Spinal cord (tissue), 9 donors: ENCODE measurements at regions not wholly inside any gene's neighbourhood (a gene's known extent, or its start where the extent isn't known, plus 50 kb on each side); places are given as distances from the start of the nearest gene placed in this dataset.

ENCODE experiments used
- DNase-seq, 6 donors: peaks; one replicate each; pipeline versions ENCODE4 v3.0.0 to v3.0.0-alpha.2; 2013 to 2015; ENCODE audit warnings: low spot score in 6 of 6, low read depth in 4 of 6
- H3K27ac ChIP-seq: one replicate; pipeline ENCODE4 v1.5.1; 2013; ENCODE audit warnings: low read depth, low read length, control low read depth
- H3K27me3 ChIP-seq: one replicate; pipeline ENCODE4 v1.6.1; 2013; ENCODE audit warnings: low read length; ENCODE audit not compliant: control insufficient read depth, insufficient read depth
- H3K36me3 ChIP-seq: one replicate; pipeline ENCODE4 v1.6.1; 2013; ENCODE audit warnings: low read length; ENCODE audit not compliant: control insufficient read depth, insufficient read depth
- H3K4me1 ChIP-seq: one replicate; pipeline ENCODE4 v1.6.1; 2013; ENCODE audit warnings: low read length; ENCODE audit not compliant: control insufficient read depth, insufficient read depth
- H3K4me3 ChIP-seq: one replicate; pipeline ENCODE4 v1.5.1; 2013; ENCODE audit warnings: low read depth, low read length, control low read depth
- H3K9me3 ChIP-seq: one replicate; pipeline ENCODE4 v1.6.1; 2013; ENCODE audit warnings: low read length; ENCODE audit not compliant: control insufficient read depth, insufficient read depth
- WGBS: methylation state at CpG from one replicate; pipeline ENCODE4 v1.1.5; 2013; ENCODE audit warnings: missing lambda C conversion rate; ENCODE audit not compliant: insufficient coverage; 5-methylcytosine and 5-hydroxymethylcytosine counted together
- donor health status: healthy.

DNA sequence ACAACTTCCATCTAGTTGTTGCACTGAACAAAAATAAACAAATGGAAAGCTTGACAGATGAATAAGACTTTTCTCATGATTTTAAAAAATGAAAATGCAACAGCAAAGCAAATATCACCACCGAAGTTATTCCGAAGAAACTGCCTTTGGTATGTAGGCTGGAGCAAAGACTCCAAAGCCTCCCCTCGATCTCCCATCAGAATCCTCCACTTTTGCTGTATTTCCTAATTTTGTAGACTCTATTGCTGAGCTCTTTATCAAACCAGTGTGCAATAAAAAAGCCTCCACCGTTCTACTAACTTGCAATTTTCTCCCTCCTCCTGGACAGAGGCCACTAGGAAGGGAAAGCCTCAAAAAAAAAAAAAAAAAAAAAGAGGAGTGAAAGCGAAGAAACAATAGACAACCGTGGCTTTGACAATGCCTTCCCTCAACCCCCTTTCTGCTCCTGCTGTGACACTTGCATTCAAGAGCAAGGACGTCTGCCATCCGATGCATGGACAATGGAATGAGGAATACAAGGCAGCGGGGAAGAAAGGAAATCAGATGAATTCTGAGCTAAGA lies 190.9 kb upstream of the BLID start:
- Histone ChIP-seq H3K9me3 (no peaks in the 10 kb centered on the region), H3K27me3 (no peaks in the 10 kb centered on the region), H3K27ac (peak overlapping the region; percentile 94), H3K36me3 (no peaks in the 10 kb centered on the region), H3K4me1 (peaks cover 2% of the 10 kb centered on the region), H3K4me3 (peak overlapping the region; percentile 53)
- WGBS: 19% methylated on average over 3 of the region's 9 CpGs
- peak in 3 of 6 donors; percentile 46 to 95 (median 78) for DNase-seq

DNA sequence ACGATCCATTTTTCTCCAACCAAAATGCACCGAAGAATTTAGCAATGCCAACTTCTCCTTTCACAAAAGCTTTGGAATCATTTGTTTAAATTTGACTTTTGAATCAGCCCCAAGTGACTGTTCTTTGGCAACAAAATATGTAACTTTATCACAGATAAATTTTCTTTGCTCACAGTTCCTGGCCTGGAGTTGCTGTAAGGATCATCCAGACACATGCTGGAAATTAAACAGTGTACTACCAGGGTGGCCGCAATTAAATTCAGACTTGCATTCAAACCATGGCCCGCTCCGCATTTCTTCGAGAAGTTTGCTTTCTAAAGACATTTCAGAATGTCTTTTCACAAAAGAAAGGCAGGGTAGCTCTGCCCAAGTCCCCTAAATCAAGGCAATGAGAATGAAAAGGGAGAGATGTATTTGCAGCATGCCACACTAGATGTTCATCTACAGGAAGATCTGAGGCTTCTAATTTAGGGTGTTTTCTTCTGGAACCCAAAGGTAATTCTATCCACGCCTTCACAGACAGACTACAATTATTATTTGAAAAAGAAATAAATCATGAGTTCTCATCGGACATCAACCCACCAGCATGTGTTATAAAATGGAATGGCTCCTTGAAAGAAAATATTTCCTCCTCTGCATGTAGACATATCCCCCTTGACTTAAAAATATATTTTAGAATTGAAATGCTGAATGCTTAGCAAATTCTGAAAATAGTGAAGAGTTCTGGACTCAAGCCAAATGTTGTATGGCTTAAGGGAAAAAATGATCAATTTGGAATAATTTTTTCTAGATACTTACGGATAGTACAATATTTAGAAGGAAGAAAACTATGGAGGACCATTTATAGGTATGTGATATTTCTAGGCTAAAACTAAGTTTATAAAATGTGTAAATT lies 189.7 kb upstream of the BLID start:
- WGBS: 16% methylated on average over 3 of the region's 9 CpGs
- no peaks in the 10 kb centered on the region for H3K4me1 ChIP-seq
- H3K27me3 ChIP-seq: no peaks in the 10 kb centered on the region
- peak in 2 of 6 donors; percentile 75 to 87 for DNase-seq
- no peaks in the 10 kb centered on the region for H3K36me3 ChIP-seq
- peak overlapping the region; percentile 94 for H3K27ac ChIP-seq
- no peak overlapping the region for H3K4me3 ChIP-seq
- no peaks in the 10 kb centered on the region for H3K9me3 ChIP-seq

DNA sequence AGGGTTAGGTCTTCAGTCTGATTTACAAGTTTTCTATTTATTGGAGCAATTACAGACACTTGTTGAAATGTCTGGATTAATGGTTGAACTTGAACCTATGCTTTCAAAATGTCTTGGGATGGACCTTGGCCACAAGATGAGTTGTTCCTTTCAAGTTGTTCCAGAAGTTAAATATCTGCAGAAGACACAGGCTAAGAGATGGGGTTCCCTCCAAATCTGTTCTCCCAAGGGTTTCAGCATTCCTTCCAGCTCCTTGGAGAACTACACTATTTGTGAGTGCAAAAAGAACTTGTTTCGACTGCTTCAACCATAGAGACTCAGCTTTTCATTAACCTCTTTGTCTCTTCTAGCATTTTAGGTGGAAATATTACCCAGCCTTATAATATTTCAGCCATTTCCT lies 189.0 kb upstream of the BLID start:
- no CpG with 5 or more reads among the region's 1 CpG for WGBS
- H3K36me3 ChIP-seq: no peaks in the 10 kb centered on the region
- peak in 2 of 6 donors; percentile 68 for DNase-seq
- H3K27ac ChIP-seq: peak overlapping the region; percentile 94
- no peak overlapping the region for H3K4me3 ChIP-seq
- H3K27me3 ChIP-seq: no peaks in the 10 kb centered on the region
- H3K9me3 ChIP-seq: no peaks in the 10 kb centered on the region
- H3K4me1 ChIP-seq: no peaks in the 10 kb centered on the region

DNA sequence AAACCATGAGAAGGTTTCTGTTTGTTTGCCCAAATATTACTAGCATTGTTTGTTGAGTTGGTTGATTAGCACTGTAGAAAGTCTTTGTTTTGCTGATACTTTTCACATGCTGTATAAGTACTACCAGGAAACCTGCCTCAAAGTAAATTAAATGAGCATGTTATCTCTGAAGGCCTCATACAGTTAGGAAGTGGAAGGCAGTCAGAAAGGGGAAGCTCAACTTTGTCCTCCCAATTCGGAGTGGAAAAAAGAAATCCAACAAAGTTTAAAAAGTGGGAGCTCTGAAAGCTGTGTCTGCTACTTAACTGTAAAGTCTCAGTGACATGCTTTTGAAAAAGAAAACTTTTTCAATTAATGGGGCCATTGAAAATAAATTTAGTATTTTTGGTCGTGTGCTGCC lies 188.3 kb upstream of the BLID start:
- Histone ChIP-seq H3K9me3 (no peaks in the 10 kb centered on the region), H3K36me3 (no peaks in the 10 kb centered on the region), H3K4me3 (no peak overlapping the region), H3K27me3 (no peaks in the 10 kb centered on the region), H3K27ac (peak overlapping the region; percentile 94), H3K4me1 (no peaks in the 10 kb centered on the region)
- WGBS: 33% methylated on average over 1 of the region's 2 CpGs
- no peak for DNase-seq

DNA sequence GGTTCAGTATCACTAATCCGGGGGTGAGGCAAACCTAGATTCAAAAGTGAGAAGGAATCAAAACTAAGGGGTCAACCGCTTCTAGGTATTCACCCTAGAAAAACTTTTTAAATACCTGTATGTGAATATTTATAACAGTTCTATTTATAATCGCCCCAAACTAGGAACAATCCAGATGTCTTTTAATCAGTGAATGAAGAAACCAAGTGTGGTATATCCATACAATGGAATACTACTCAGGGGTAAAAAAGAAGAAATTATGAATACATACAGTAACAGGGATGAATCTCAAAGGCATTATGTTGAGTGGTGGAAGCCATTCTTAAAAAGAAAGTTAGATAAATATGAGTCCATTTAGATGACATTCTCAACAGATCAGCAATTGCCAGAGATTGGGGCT lies 178.0 kb upstream of the BLID start:
- H3K9me3 ChIP-seq: peaks cover 2% of the 10 kb centered on the region
- no CpG with 5 or more reads among the region's 3 CpGs for WGBS
- no peak for DNase-seq
- H3K27me3 ChIP-seq: no peaks in the 10 kb centered on the region
- no peaks in the 10 kb centered on the region for H3K36me3 ChIP-seq
- H3K4me3 ChIP-seq: no peak overlapping the region
- H3K4me1 ChIP-seq: no peaks in the 10 kb centered on the region
- H3K27ac ChIP-seq: no peak overlapping the region

DNA sequence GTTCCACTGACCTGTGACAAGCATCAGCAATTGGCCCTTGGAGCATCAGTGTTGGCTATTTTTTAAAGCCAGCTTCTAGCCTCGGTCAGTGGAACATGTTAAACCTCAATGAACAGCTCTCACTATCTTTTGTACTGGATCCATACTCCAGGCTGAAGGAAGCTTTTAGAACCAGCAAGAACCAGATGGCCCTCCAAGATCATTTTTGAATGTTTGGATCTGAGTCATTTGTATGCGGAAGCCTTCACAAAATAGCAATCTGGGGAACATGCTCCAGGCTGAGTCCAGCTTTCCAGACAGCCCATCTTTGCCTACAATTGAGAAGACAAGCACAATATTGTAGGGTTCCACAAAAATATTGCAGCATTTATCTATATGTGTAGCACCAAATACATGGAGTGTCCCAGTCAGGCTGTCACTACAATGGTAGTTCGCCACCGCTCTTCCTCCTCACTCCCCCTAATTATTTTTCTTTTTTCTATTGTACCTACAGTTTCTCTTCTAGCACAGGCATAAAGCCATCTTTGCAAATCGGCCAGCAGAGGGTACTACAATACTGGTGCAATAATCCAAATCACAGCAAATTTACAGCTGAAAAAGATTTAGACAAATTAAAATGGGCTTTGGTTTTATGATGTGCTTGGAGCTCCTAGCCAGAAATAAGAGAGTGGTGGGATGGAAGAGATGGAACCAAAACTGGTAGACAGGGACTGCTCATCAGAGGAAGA lies 177.4 kb upstream of the BLID start:
- Histone ChIP-seq H3K4me3 (no peak overlapping the region), H3K9me3 (peaks cover 2% of the 10 kb centered on the region), H3K27me3 (no peaks in the 10 kb centered on the region), H3K4me1 (no peaks in the 10 kb centered on the region), H3K36me3 (no peaks in the 10 kb centered on the region), H3K27ac (no peak overlapping the region)
- peak in 1 of 6 donors; percentile 68 for DNase-seq
- WGBS: 93% methylated on average over 3 of the region's 5 CpGs

DNA sequence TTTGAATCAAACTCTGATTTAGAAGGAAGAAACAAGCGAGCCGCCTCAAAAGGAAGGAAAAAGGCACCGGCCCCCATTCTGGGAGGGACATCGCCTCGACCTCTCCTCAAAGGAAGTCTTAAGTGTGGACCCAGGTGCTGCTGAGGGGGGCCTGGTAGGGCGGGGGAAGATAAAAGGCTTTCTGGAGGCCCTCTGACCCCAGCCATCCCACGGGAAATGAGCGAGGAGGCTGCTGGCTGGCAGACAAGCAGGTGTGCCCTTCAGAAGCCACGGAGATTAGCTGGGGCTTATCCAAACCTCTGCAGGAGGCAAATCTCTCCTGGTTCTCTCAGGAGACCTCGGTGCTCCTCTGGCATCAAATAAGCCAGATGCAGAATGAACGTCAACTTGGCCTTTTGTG lies 171.4 kb upstream of the BLID start:
- H3K27me3 ChIP-seq: no peaks in the 10 kb centered on the region
- peaks cover 4% of the 10 kb centered on the region for H3K4me1 ChIP-seq
- H3K4me3 ChIP-seq: no peak overlapping the region
- WGBS: 32% methylated on average over 11 of the region's 11 CpGs
- peak overlapping the region; percentile 3 for H3K27ac ChIP-seq
- H3K9me3 ChIP-seq: no peaks in the 10 kb centered on the region
- H3K36me3 ChIP-seq: no peaks in the 10 kb centered on the region
- DNase-seq: peak in 1 of 6 donors; percentile 9

DNA sequence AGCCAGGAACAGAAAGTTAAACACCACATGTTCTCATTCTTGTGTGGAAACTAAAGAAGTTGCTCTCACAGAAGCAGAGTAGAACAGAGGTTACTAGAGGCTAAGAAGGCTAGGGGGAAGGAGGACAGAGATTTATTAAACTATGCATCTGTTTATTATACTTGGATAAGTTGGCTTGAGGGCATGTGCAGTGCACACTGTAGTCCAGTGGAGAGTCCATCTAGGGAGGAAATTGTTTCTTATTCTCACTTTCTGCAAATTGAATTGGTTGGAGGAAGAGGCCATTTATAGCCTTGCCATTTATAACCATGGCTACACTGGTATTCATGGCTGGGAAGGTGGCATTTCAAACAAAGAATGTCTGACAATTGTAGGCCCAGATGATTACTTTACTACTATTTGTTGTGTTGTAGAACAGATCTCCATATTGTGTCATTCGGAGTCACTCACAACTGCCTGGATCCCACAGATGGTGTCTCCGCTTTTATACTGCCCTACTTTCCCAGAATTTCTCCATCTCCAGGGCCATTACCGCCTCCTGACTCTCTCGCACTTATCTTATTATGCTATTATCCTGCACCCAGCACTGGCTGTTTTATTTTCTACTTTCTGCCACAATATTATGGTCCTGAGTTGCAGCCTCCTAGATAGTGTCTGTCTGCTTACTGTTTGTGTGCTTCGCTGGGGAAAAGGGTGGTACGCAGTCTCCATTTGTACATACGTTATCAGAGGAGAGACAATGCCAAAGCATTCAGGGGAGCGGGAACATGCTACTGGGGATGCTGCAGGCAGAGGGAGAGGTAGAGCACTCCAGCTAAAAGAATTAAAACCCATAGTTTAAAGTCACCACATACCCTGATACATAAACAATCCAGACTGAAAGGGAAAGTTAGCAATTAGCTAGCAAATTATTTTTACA lies 169.3 kb upstream of the BLID start:
- WGBS: 40% methylated on average over 6 of the region's 8 CpGs
- no peak overlapping the region for H3K4me3 ChIP-seq
- H3K36me3 ChIP-seq: no peaks in the 10 kb centered on the region
- peak in 2 of 6 donors; percentile 35 to 70 for DNase-seq
- H3K9me3 ChIP-seq: no peaks in the 10 kb centered on the region
- H3K27ac ChIP-seq: peak overlapping the region; percentile 63
- H3K27me3 ChIP-seq: no peaks in the 10 kb centered on the region
- H3K4me1 ChIP-seq: peaks cover 4% of the 10 kb centered on the region

DNA sequence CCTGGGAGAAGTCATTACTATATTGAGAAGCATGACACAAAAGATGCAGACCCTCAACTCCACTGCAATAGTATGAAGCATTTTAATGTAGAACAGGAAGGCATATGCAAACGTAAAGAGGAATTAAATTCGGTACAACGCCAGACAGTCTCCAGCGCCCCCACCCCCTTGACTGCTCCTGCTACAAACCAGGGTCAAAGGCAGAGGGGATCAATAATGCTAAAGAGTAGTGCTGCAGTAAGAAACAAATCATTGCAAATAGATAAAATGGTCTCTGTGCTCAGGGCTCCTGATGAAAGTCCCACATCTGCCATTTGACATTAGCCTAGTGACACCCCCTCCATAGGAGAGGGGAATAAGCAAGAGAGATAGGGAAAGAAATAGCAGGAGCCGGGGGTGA lies 164.9 kb upstream of the BLID start:
- Histone ChIP-seq H3K27me3 (no peaks in the 10 kb centered on the region), H3K9me3 (no peaks in the 10 kb centered on the region), H3K27ac (no peak overlapping the region), H3K4me1 (no peaks in the 10 kb centered on the region), H3K36me3 (no peaks in the 10 kb centered on the region), H3K4me3 (no peak overlapping the region)
- WGBS: no CpG with 5 or more reads among the region's 5 CpGs
- DNase-seq: no peak
